ENCODE measurements at regions not wholly inside any gene's neighbourhood (a gene's known extent, or its start where the extent isn't known, plus 50 kb on each side); places are given as distances from the start of the nearest gene placed in this dataset.
"Not testable (repeated sequence)": the region's sequence is repeated elsewhere in the genome, so short reads cannot be mapped to it uniquely, and the experiment has no call there.

DNA sequence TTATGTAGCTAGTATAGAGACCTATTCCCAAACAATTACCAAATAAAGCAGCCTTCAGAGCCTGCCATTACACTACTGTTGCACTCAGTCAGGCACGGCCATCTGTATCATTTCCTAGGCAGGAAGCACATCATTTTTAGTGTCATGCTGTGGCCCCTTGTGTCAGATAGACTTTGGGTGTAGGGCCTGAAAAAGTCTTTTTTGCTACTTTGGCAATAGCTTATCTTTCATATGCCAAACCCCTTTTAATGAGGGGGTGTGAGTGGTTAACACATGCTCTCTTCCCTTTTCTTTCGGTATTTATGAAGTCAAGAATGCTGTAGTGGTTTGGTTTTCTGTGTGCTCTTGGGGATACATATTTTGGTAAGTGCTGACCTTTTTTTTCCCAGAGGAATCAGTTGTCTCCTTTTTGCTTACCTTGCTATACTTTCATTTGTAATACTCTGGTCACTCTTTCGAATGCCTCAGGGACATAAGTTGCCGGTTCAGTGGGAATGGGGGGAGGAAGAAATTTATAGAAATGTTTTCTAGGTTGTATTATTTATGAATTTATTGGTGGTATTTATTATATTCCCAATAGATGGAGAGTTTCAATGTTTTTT lies 209.8 kb downstream of the CSNK1G3 start:
- DNase-seq, result no peak

- no peak for DNase-seq
Measured at GRCh38 chr5:123720955-123721354, 209.0 kb downstream of the CSNK1G3 start.

DNA sequence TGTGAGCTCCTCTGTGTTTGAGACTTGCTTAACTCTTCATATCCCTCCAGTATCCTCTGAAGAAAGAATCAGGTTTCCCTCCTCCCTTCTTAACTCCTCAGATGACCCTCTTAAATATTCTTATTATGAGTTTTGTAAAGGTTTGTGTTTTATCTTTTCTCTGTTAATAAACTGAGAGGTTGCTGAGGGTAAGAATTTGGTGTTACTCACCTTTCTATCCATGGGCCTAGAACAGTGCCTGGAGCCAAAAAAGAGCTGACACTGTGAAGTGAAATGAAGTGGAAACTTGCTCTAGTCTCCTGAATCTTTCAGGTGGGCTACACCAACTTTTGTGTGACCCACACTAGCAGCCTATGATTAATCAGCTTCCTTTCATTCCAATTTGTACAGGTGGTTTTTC lies 208.4 kb downstream of the CSNK1G3 start:
- no peak for DNase-seq

DNA sequence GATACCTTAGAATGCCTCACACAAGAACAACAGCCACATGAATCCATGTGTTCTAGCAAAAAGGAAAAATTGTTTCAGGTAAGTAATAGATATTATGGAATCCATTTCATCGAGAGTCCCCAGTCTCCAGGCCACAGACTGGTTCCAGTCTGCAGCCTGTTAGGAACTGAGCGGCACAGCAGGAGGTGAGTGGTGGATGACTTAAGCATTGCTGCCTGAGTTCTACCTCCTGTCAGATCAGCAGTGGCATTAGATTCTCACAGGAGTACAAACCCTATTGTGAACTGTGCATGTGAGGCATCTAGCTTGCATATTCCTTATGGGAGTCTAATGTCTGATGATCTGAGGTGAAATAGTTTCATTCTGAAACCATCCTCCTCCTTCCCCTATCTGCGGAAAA lies 207.0 kb downstream of the CSNK1G3 start:
- DNase-seq, result no peak

GRCh38 chr5:123718238-123718637 lies 206.3 kb downstream of the CSNK1G3 start:
- DNase-seq, result no peak

DNA sequence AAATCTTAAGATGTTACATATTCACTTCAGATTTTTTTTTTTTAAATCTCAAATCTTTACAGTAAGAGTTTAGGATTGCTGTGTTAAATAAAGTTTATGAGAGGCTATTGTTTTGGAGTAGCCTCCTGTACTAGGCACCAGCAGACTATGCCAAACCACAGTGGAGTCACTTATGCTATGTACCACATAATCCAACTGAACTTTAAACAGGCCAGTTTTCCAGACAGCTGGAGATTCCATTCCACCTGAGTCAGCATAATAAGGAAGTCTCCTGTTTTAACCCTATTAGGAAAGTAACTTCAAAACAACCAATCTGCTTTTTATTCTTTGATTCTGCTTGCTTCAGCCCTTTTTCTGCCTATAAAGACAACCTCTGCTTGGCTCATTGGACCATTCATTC lies 205.2 kb downstream of the CSNK1G3 start:
- no peak for DNase-seq

DNA sequence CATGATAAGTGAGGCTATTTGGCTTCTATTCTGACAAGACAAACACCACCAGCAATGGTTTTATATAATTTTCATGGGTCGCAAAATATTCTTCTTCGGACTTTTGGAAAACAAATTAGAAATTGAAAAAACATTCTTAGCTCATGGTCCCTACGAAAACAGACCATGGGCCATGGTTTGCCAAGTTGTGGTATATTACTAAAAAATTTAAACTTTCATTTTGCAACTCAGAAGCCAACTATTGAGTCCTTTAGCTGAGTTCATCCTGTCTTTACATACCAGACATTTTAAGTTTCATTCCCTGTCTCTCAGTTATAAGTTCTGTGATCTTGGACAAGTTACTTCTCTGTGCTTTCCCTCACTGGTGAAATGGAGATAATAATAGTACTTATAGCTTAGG lies 198.1 kb downstream of the CSNK1G3 start:
- no peak for DNase-seq

- no peak for DNase-seq
Measured at GRCh38 chr5:123709422-123709821, 197.4 kb downstream of the CSNK1G3 start.

GRCh38 chr5:123708074-123708806 lies 196.3 kb downstream of the CSNK1G3 start:
- DNase-seq, result no peak

DNA sequence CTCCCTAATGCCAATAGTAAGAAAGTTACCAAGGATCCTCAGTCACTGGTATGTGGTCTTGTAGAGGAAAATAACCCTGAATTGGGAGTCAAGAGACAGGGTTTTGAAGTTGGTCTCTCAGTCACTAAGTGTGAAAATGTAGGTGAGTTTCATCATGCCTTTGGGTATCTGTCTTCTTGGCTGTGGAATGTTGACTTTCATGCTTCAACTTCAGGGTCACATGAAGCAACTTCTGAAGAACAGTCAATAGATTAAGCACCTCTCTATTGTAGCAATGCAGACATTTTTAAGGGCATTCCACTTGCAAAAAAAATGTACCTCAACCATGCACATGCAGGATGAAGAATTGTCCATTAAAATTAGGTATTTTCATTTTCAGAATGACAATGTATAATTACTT lies 194.6 kb downstream of the CSNK1G3 start:
- DNase-seq, result no peak

GRCh38 chr5:123705741-123706140 lies 193.8 kb downstream of the CSNK1G3 start:
- no peak for DNase-seq

DNA sequence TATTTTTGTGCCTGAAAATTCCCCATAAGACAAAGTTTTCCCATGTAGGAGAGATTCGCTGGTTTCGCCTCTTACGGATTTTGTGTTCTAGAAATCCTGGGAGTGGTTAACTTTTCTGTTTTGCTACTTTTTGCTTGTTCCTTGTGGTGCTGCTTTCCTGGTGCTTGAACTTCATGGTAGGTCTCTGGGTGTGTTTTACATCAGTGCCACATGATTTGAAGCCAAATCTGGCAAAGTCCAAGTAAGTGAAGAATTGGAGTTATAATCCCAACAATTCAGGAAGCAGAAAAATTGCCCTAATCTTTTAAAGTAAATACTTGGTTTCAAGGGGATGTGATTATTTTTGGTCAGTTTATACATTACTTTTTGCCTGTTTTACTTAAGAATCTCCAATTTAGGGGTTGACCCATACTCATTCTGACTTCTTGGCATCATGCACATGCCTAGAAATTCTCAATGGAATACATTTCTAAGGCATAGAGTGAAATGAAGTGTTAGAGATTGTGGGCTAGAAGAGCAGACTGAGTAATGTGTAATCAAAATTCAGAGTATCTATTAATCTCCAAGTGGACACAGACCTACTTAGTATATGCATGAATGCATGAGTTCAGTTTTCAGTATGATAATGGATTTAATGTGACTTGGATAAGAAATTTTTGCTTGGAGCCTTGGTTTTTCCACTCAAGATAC lies 189.7 kb downstream of the CSNK1G3 start:
- DNase-seq, result no peak

GRCh38 chr5:123700624-123701287 lies 188.8 kb downstream of the CSNK1G3 start:
- no peak for DNase-seq

GRCh38 chr5:123699571-123699970 lies 187.6 kb downstream of the CSNK1G3 start:
- DNase-seq, result no peak

GRCh38 chr5:123698937-123699336 lies 187.0 kb downstream of the CSNK1G3 start:
- not testable (repeated sequence) for DNase-seq

DNA sequence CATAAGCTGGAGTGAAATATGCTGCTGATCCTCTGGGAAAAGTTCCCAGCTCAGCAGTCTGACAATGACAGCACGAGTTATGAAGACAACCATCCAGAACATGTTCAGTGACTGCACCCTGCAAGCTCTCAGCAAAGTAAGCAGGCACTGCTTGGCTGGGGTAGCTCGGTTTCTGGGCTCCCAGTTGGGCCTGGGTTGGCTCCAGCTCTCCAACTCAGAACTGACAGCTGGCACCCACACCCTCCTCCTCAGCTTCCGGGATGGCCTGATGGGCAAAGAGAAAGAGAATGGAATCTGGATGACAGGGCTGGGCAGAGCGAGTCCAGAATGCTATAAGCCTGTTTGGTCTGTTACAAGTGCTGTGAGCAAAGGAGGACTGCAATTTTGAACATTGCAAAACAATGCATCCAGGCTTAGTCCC lies 185.0 kb downstream of the CSNK1G3 start:
- no peak for DNase-seq

GRCh38 chr5:123690821-123691220 lies 178.8 kb downstream of the CSNK1G3 start:
- DNase-seq, result no peak

GRCh38 chr5:123681061-123681460 lies 169.1 kb downstream of the CSNK1G3 start:
- DNase-seq, result no peak

GRCh38 chr5:123673107-123673506 lies 161.1 kb downstream of the CSNK1G3 start:
- DNase-seq, result no peak

DNA sequence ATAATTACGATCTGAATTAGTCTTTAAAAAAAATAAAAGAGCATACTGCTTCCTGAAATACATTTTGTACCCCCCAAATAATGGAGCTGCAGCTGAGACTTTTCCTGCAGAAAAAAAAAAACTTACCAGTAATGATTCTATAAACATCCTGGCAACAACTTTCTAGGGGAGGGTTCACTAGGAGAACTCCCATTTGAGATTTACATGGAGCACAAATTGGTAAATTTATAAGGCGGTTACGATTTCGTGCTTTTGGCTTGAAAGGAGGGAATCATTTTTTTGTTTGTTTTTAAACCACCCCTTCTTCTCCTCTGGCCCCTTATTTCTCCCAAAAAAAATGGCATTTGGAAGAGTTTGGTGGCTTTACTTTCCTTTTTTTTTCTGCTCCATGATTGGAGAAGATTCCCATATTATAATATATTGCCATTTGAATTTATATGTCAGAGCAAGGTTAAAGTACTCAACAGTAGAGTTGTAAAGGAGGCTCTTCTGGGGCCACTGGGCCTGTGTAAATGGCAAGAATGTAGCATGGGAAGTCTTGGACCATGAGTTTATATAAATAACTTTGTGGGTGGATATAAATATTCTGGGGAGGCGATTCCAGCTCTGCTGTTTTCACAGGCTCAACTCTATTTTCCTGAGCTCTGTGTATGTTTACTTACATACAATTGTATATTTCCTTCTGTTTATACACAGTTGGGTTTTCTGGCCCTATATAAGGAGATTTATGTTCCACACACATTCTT lies 159.9 kb downstream of the CSNK1G3 start:
- no peak for DNase-seq

GRCh38 chr5:123671042-123671441 lies 159.1 kb downstream of the CSNK1G3 start:
- peak; percentile 37 for DNase-seq
